OCI-LY1 (cell line): ENCODE measurements at regions not wholly inside any gene's neighbourhood (a gene's known extent, or its start where the extent isn't known, plus 50 kb on each side); places are given as distances from the start of the nearest gene placed in this dataset.

ENCODE experiments used
- EZH2 ChIP-seq: fragments of 200-600 bp; sonication (generic), shearing (Covaris generic); IDR thresholded peaks from 2 replicates; pipeline ENCODE4 v1.8.0; 2017; ENCODE audit warnings: borderline replicate concordance, mixed run types, mild to moderate bottlenecking, antibody characterized with exemption, low read length, moderate library complexity, mixed read lengths
- TF ChIP-seq, protein P1 (sequence below): fragments of 200-600 bp; sonication (generic), shearing (Covaris generic); IDR thresholded peaks from 2 replicates; pipeline ENCODE4 v1.5.1; 2017; ENCODE audit warnings: mild to moderate bottlenecking, antibody characterized with exemption, low read length, moderate library complexity, mixed read lengths

DNA sequence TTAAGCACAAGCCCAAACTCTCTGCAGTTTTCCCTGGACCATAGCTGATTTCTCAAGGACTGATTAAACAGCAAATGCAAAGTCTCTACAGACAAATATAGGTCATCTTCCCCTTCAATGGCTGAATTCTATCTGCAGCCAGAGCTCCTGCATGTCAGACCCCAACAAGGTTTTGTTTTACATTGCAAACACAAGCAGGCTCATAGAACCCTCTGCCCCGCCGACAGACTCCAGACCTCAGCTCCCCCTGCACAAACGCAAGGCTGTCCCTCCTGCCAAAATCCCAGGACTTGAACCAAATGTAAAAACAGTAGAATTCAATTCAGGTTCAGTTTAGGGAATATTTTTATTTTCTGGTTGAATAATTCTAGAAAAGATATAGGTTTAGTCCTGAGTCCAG lies 526.7 kb upstream of the TRPC7 start:
- TF ChIP-seq, protein P1, sequence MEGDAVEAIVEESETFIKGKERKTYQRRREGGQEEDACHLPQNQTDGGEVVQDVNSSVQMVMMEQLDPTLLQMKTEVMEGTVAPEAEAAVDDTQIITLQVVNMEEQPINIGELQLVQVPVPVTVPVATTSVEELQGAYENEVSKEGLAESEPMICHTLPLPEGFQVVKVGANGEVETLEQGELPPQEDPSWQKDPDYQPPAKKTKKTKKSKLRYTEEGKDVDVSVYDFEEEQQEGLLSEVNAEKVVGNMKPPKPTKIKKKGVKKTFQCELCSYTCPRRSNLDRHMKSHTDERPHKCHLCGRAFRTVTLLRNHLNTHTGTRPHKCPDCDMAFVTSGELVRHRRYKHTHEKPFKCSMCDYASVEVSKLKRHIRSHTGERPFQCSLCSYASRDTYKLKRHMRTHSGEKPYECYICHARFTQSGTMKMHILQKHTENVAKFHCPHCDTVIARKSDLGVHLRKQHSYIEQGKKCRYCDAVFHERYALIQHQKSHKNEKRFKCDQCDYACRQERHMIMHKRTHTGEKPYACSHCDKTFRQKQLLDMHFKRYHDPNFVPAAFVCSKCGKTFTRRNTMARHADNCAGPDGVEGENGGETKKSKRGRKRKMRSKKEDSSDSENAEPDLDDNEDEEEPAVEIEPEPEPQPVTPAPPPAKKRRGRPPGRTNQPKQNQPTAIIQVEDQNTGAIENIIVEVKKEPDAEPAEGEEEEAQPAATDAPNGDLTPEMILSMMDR: no peak
- no peak for TF ChIP-seq EZH2
